ENCODE measurements at regions not wholly inside any gene's neighbourhood (a gene's known extent, or its start where the extent isn't known, plus 50 kb on each side); places are given as distances from the start of the nearest gene placed in this dataset.

DNA sequence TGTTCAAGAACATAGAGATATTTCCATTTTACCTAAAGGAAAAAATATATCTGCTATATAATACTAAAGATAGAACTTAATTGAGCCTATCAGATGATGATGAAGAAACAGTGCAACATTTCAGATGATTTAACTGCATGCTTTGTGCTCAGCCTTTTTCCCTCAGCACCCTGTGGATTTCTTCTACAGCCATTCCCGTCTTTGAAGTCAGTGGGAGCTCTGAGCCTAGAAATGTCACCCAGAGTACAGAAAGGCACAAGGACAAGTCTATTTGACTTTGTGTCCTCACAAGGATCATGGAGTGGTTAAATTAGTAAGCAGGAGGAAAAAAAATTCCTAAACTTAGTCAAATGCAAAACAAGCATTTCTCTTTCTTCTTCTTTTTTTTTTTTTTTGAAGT, 994.0 kb upstream of the FLRT2 start:
- no peak for DNase-seq (ENCODE audit: insufficient read length)
- no peak for FAIRE-seq

DNA sequence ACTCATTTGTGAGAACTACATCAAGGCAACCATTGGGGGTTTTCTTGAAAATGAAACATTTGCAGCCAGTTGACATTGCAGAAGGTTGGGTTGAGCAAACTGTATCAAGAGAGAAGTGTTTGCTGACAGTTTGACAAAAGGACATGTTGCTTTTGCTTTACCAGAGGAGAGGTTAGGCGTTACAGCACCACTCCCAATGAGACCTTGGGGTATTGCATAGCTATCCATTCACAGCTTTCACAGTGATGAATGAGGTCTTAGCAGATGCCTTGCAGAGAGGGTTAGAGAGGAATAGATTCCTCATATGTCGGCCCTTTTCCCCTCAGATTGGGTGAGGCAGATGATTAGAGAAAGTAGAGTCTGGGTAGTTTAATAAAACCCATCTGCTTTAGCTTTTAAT, 988.9 kb upstream of the FLRT2 start:
- DNase-seq (ENCODE audit: insufficient read length): no peak
- TF ChIP-seq POLR2A (IDR thresholded peaks at IDR 0.05; ENCODE audit: low read depth, low read length) (no peak), POLR2AphosphoS5 (IDR thresholded peaks at IDR 0.05; ENCODE audit: low read depth, low read length) (no peak), TAF1 (IDR thresholded peaks at IDR 0.05; ENCODE audit: borderline replicate concordance, low read depth, low read length) (no peak)
- no peak for FAIRE-seq

More for the DNA sequence above, 994.0 kb upstream of the FLRT2 start:
- no peak for TF ChIP-seq POLR2A (IDR thresholded peaks at IDR 0.05; ENCODE audit: low read depth, low read length)
- no peak for TF ChIP-seq TAF1 (IDR thresholded peaks at IDR 0.05; ENCODE audit: borderline replicate concordance, low read depth, low read length)
- no peak for TF ChIP-seq POLR2AphosphoS5 (IDR thresholded peaks at IDR 0.05; ENCODE audit: low read depth, low read length)

- FAIRE-seq (no peak), DNase-seq (ENCODE audit: insufficient read length) (no peak)
- TF ChIP-seq TAF1 (IDR thresholded peaks at IDR 0.05; ENCODE audit: borderline replicate concordance, low read depth, low read length) (no peak), POLR2A (IDR thresholded peaks at IDR 0.05; ENCODE audit: low read depth, low read length) (no peak), POLR2AphosphoS5 (IDR thresholded peaks at IDR 0.05; ENCODE audit: low read depth, low read length) (no peak)
Observed at GRCh38 chr14:84543859-84544258, 986.1 kb upstream of the FLRT2 start.

GRCh38 chr14:84544486-84545131, 985.3 kb upstream of the FLRT2 start:
- no peak for FAIRE-seq
- DNase-seq (ENCODE audit: insufficient read length): no peak
- TF ChIP-seq POLR2AphosphoS5 (IDR thresholded peaks at IDR 0.05; ENCODE audit: low read depth, low read length) (no peak), POLR2A (IDR thresholded peaks at IDR 0.05; ENCODE audit: low read depth, low read length) (no peak), TAF1 (IDR thresholded peaks at IDR 0.05; ENCODE audit: borderline replicate concordance, low read depth, low read length) (no peak)

- FAIRE-seq: no peak
- TF ChIP-seq POLR2AphosphoS5 (IDR thresholded peaks at IDR 0.05; ENCODE audit: low read depth, low read length): no peak
- no peak for TF ChIP-seq POLR2A (IDR thresholded peaks at IDR 0.05; ENCODE audit: low read depth, low read length)
- no peak for TF ChIP-seq TAF1 (IDR thresholded peaks at IDR 0.05; ENCODE audit: borderline replicate concordance, low read depth, low read length)
- DNase-seq (ENCODE audit: insufficient read length): no peak
Observed at GRCh38 chr14:84546236-84546635, 983.7 kb upstream of the FLRT2 start.

GRCh38 chr14:84554136-84554535, 975.8 kb upstream of the FLRT2 start:
- no peak for TF ChIP-seq TAF1 (IDR thresholded peaks at IDR 0.05; ENCODE audit: borderline replicate concordance, low read depth, low read length)
- no peak for TF ChIP-seq POLR2AphosphoS5 (IDR thresholded peaks at IDR 0.05; ENCODE audit: low read depth, low read length)
- no peak for TF ChIP-seq POLR2A (IDR thresholded peaks at IDR 0.05; ENCODE audit: low read depth, low read length)
- DNase-seq (ENCODE audit: insufficient read length): no peak
- FAIRE-seq: no peak

DNA sequence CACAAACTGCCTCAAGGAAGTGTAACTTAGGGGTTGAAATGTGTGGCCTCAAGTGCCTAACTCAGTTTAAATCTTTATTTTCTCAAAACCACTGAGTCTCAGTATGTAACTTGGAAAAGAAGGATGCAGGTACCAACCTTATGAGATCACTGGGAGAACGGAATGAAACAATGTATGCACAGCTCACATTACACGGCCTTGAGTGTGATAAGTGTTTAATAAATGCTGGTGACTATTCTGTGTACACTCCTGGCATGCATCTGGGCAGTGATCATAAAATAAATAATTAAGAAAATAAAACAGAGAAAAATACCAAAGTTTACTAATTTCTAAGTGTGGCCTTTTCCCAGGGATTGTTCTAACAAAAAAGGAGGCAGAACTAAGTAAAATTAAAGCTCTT, 974.5 kb upstream of the FLRT2 start:
- TF ChIP-seq TAF1 (IDR thresholded peaks at IDR 0.05; ENCODE audit: borderline replicate concordance, low read depth, low read length): no peak
- TF ChIP-seq POLR2A (IDR thresholded peaks at IDR 0.05; ENCODE audit: low read depth, low read length): no peak
- TF ChIP-seq POLR2AphosphoS5 (IDR thresholded peaks at IDR 0.05; ENCODE audit: low read depth, low read length): no peak
- DNase-seq (ENCODE audit: insufficient read length) (no peak), FAIRE-seq (no peak)

DNA sequence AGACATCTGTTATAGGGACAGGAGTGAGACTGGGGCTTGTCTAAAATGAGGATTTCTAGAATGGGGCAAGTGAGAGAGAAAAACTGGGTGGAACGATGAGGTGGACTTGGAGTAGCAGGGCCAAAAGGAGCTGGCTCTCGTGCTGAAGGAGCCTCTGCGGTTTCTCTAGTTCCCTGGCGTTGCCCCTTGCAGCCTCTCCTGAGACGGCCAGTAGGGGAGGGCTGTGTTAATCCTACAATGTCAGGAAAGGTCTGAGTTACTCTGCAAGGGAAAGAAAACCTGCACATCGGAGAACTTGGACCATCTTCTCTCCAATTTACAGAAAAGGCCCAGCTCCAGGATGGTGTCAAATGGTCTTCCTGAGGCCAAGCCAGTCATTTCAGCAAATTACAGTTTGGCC, 963.8 kb upstream of the FLRT2 start:
- DNase-seq (ENCODE audit: insufficient read length): no peak
- no peak for FAIRE-seq
- no peak for TF ChIP-seq POLR2A (IDR thresholded peaks at IDR 0.05; ENCODE audit: low read depth, low read length)

DNA sequence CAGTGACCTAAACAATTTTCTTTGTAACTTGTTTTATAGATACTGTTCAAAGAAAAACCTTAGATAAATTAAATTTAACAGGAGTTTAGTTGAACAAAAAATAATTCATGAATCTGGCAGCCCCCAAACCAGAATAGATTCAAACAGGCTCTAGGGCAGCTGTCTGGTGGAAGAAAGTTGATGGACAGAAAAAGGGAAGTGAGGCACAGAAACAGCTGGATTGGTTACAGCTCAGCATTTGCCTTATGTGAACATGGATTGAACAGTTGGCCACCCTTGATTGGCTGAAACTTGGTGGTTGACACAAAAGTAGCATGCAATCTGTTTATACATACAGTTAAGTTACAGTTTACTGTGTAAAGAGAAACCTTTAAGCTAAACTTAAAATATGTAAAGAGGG, 954.3 kb upstream of the FLRT2 start:
- DNase-seq (ENCODE audit: insufficient read length) (no peak), FAIRE-seq (no peak)
- TF ChIP-seq TAF1 (IDR thresholded peaks at IDR 0.05; ENCODE audit: borderline replicate concordance, low read depth, low read length): no peak
- no peak for TF ChIP-seq POLR2A (IDR thresholded peaks at IDR 0.05; ENCODE audit: low read depth, low read length)
- no peak for TF ChIP-seq POLR2AphosphoS5 (IDR thresholded peaks at IDR 0.05; ENCODE audit: low read depth, low read length)

GRCh38 chr14:84579292-84579691, 950.7 kb upstream of the FLRT2 start:
- no peak for TF ChIP-seq TAF1 (IDR thresholded peaks at IDR 0.05; ENCODE audit: borderline replicate concordance, low read depth, low read length)
- TF ChIP-seq POLR2A (IDR thresholded peaks at IDR 0.05; ENCODE audit: low read depth, low read length): no peak
- FAIRE-seq (no peak), DNase-seq (ENCODE audit: insufficient read length) (no peak)

- DNase-seq (ENCODE audit: insufficient read length) (no peak), FAIRE-seq (no peak)
- no peak for TF ChIP-seq TAF1 (IDR thresholded peaks at IDR 0.05; ENCODE audit: borderline replicate concordance, low read depth, low read length)
Observed at GRCh38 chr14:84581041-84581440, 948.9 kb upstream of the FLRT2 start.

GRCh38 chr14:84584511-84584910, 945.4 kb upstream of the FLRT2 start:
- DNase-seq (ENCODE audit: insufficient read length) (no peak), FAIRE-seq (no peak)
- TF ChIP-seq POLR2AphosphoS5 (IDR thresholded peaks at IDR 0.05; ENCODE audit: low read depth, low read length) (no peak), POLR2A (IDR thresholded peaks at IDR 0.05; ENCODE audit: low read depth, low read length) (no peak), TAF1 (IDR thresholded peaks at IDR 0.05; ENCODE audit: borderline replicate concordance, low read depth, low read length) (no peak)
